ENCODE measurements at regions not wholly inside any gene's neighbourhood (a gene's known extent, or its start where the extent isn't known, plus 50 kb on each side); places are given as distances from the start of the nearest gene placed in this dataset.

GRCh38 chr3:4033296-4033695 is 234.1 kb downstream of the LRRN1 start (continued):
- no peak for TF ChIP-seq HES2 (IDR thresholded peaks at IDR 0.05)

GRCh38 chr3:4036046-4036445 is 236.8 kb downstream of the LRRN1 start:
- no peak for FAIRE-seq
- POLR2A ChIA-PET: no interaction called here
- CTCF ChIA-PET: no interaction called here

GRCh38 chr3:4038351-4038750 is 239.1 kb downstream of the LRRN1 start:
- ChIA-PET POLR2A (no interaction called here), CTCF (interaction anchor here (1.0 kb wide), 1 partner anchor 9 kb away, joined by 3 read pairs; no protein-coding TSS in a partner anchor)
- WGBS (ENCODE audit: missing lambda C conversion rate): 44% methylated on average over 4 of the region's 5 CpGs
- Histone ChIP-seq H3K27ac (no peak overlapping the region), H3K4me1 (no peaks in the 10 kb centered on the region), H3K4me2 (no peak overlapping the region), H3K4me3 (no peak overlapping the region), H3K9me3 (no peaks in the 10 kb centered on the region)
- FAIRE-seq: no peak
- no peak for DNase-seq (ENCODE audit: low read depth in 1 of 2, low spot score in 1 of 2)
- TF ChIP-seq CHD2 (IDR thresholded peaks at IDR 0.05; ENCODE audit: low read length, partially characterized antibody): no peak
- no peak for TF ChIP-seq MYC (IDR thresholded peaks at IDR 0.05; ENCODE audit: borderline replicate concordance, low read length)
- ATAC-seq: no peak

More at GRCh38 chr3:4036046-4036445, 236.8 kb downstream of the LRRN1 start:
- no peak overlapping the region for H3K27ac ChIP-seq
- DNase-seq (ENCODE audit: low read depth in 1 of 2, low spot score in 1 of 2) (no peak), ATAC-seq (no peak)
- H3K9me3 ChIP-seq: no peaks in the 10 kb centered on the region
- TF ChIP-seq PHF8 (IDR thresholded peaks at IDR 0.05; ENCODE audit: borderline replicate concordance, low read depth): no peak
- TF ChIP-seq ZC3H11A (IDR thresholded peaks at IDR 0.05): no peak
- TF ChIP-seq RFX5 (IDR thresholded peaks at IDR 0.05): no peak
- no peak for TF ChIP-seq TFCP2L1 (CRISPR knock-in tag; IDR thresholded peaks at IDR 0.05)
- no peak for TF ChIP-seq ZSCAN20 (CRISPR knock-in tag; IDR thresholded peaks at IDR 0.05)
- TF ChIP-seq POLR2A (IDR thresholded peaks at IDR 0.05; ENCODE audit: low read length): no peak
- no peak for TF ChIP-seq SREBF2 (IDR thresholded peaks at IDR 0.05)
- no peak for TF ChIP-seq CBX2 (IDR thresholded peaks at IDR 0.05; ENCODE audit: borderline replicate concordance, low read depth)
- no peak for TF ChIP-seq RAD21 (conservative IDR thresholded peaks at IDR 0.05 in 1 of 2, IDR thresholded peaks at IDR 0.05 in 1 of 2)
- TF ChIP-seq NR3C1 (IDR thresholded peaks at IDR 0.05): no peak
- no peak for TF ChIP-seq ATOH8 (CRISPR knock-in tag; IDR thresholded peaks at IDR 0.05; ENCODE audit: low read depth)
- no peak for TF ChIP-seq REST (IDR thresholded peaks at IDR 0.05)
- no peak for TF ChIP-seq BHLHE40 (IDR thresholded peaks at IDR 0.05; ENCODE audit: low read depth, low read length)
- TF ChIP-seq JUNB (IDR thresholded peaks at IDR 0.05): no peak
- TF ChIP-seq SMC3 (IDR thresholded peaks at IDR 0.05): no peak
- no peak for TF ChIP-seq EHF (CRISPR knock-in tag; IDR thresholded peaks at IDR 0.05)
- TF ChIP-seq HES2 (IDR thresholded peaks at IDR 0.05): no peak
- TF ChIP-seq KDM1A (IDR thresholded peaks at IDR 0.05; ENCODE audit: low read depth): no peak
- TF ChIP-seq MAX (IDR thresholded peaks at IDR 0.05): no peak
- H3K4me1 ChIP-seq: no peaks in the 10 kb centered on the region
- H3K4me2 ChIP-seq: no peak overlapping the region
- H3K4me3 ChIP-seq: no peak overlapping the region

Measured in A549 (cell line).